C4-2B (cell line): ENCODE measurements at regions not wholly inside any gene's neighbourhood (a gene's known extent, or its start where the extent isn't known, plus 50 kb on each side); places are given as distances from the start of the nearest gene placed in this dataset.

Experiments
- CTCF ChIP-seq: fragments of 450-650 bp; conservative IDR thresholded peaks from 2 replicates; pipeline ENCODE4 v1.5.1; 2017; ENCODE audit warnings: mild to moderate bottlenecking
- ZFX ChIP-seq: fragments of 450-650 bp; IDR thresholded peaks from 2 replicates; pipeline ENCODE4 v1.6.1; 2017

DNA sequence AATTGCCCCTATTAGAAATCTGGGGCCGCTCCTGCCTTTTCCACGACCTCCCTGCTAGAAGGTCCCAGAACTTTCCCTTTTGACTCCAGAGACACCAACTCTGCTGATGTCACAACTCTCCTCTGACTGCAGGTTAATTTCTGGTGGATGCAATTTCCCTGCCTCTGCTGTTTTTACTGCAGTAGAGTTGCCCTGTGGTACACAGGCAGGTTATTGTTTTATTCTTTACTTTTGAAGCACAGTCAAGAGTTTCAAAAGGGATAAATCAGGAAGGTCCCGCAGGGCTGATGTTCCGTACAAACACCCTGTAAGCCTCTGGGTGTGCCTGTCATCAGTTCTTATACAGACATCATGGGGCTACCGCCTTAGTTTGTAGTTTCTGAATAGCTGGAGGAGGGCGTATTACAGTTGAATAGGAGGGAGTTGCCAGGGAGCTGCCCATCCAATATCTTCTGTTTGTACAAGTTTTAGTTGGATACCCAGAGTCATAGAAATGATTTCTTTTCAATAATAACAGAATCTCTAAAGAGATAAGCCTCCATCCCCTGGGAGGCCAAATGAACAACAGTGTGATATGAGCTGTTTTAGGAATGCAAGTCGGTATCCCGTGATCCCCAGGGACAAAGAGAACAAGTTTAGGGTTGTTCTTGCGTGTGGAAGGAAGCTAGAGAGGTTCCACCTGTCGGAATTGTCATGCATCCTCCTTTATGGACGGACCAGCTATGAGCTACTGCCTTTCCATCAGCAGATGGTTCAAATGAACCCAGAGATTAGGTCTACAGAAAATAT is 108.4 kb upstream of the COPS8 start:
- TF ChIP-seq CTCF (no peak), ZFX (no peak)
